SK-N-SH treated with all-trans-retinoic acid at 6 μM for 48 hours (cell line): ENCODE measurements at regions not wholly inside any gene's neighbourhood (a gene's known extent, or its start where the extent isn't known, plus 50 kb on each side); places are given as distances from the start of the nearest gene placed in this dataset.

ENCODE experiments used
- RARB ChIP-seq: fragments of 250-450 bp; sonication (Bioruptor Pico); IDR thresholded peaks from 2 replicates; pipeline ENCODE4 v1.8.0; 2021; ENCODE audit warnings: mild to moderate bottlenecking, moderate library complexity
- ZC3H10 ChIP-seq: fragments of 250-450 bp; sonication (Bioruptor Pico); IDR thresholded peaks from 2 replicates; pipeline ENCODE4 v1.5.1; 2021; ENCODE audit warnings: mild to moderate bottlenecking, moderate library complexity
- ZFP3 ChIP-seq: fragments of 250-450 bp; sonication (Bioruptor Pico); IDR thresholded peaks from 2 replicates; pipeline ENCODE4 v1.5.0; 2020; ENCODE audit warnings: mild to moderate bottlenecking, moderate library complexity
- ZFP30 ChIP-seq: fragments of 450-650 bp; formaldehyde crosslinking; IDR thresholded peaks from 2 replicates; pipeline ENCODE4 v1.5.0; 2022; ENCODE audit warnings: mild to moderate bottlenecking, moderate library complexity
- ZNF565 ChIP-seq: fragments of 450-650 bp; formaldehyde crosslinking; conservative IDR thresholded peaks from 2 replicates; pipeline ENCODE4 v1.5.0; 2020; ENCODE audit warnings: low read depth, mild to moderate bottlenecking, moderate library complexity
- ZNF70 ChIP-seq: fragments of 450-650 bp; formaldehyde crosslinking; IDR thresholded peaks from 2 replicates; pipeline ENCODE4 v1.5.0; 2020; ENCODE audit warnings: mild to moderate bottlenecking, moderate library complexity
- ZNF8 ChIP-seq: fragments of 450-650 bp; formaldehyde crosslinking; IDR thresholded peaks from 2 replicates; pipeline ENCODE4 v1.5.0; 2020; ENCODE audit warnings: mild to moderate bottlenecking, moderate library complexity
- TF ChIP-seq, protein P1 (sequence below): fragments of 250-450 bp; sonication (Bioruptor Pico); IDR thresholded peaks from 2 replicates; pipeline ENCODE4 v1.5.1; 2020; ENCODE audit warnings: low read depth, mild to moderate bottlenecking, moderate library complexity

DNA sequence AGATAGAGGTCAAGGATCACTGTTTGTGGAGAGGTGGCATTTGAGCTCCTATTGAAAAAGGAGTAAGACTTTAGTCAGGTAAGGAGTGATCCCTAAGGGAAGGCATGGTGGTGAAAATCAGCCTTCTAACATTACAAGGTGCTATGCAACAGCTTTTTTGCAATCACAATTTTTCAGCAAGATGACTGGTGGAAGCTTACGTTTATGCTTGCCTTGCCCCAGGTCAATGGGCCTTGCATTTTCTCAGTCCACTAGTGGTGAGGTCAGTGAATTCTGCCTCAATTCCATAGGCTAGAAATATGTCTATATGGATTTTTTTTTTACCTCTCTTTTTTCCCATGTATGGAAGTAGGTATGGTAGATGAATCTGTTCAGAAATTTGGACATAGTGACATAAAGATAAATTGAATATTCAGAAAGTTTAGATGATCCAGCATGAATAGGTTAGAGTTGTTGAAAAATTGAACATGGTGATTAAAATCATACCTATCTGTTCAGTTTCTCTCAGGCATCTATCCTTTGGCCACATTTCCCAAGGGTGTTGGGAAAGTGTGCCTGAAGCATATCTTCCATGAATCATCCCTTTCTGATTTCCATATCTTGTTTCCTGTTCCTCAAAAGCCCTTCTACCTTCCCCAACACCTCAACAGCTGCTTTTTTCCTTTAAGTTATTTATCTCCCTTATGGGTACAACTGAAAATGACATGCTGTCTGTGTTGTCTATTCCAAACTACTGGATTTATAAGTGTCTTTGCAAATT is 71.9 kb upstream of the PTPRZ1 start:
- TF ChIP-seq ZC3H10 (CRISPR knock-in tag) (no peak), ZFP3 (no peak), ZNF8 (CRISPR knock-in tag) (no peak), RARB (no peak), ZFP30 (CRISPR knock-in tag) (no peak), ZNF70 (CRISPR knock-in tag) (no peak), ZNF565 (CRISPR knock-in tag) (no peak)
- TF ChIP-seq, protein P1, sequence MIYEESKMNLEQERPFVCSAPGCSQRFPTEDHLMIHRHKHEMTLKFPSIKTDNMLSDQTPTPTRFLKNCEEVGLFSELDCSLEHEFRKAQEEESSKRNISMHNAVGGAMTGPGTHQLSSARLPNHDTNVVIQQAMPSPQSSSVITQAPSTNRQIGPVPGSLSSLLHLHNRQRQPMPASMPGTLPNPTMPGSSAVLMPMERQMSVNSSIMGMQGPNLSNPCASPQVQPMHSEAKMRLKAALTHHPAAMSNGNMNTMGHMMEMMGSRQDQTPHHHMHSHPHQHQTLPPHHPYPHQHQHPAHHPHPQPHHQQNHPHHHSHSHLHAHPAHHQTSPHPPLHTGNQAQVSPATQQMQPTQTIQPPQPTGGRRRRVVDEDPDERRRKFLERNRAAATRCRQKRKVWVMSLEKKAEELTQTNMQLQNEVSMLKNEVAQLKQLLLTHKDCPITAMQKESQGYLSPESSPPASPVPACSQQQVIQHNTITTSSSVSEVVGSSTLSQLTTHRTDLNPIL (CRISPR knock-in tag), result no peak
